Stimulated activated CD8-positive, alpha-beta memory T cell treated with anti-CD3 and anti-CD28 coated beads, Interleukin-4, amount 100 ng/mL, for 1 hour (primary cell): ENCODE measurements at regions not wholly inside any gene's neighbourhood (a gene's known extent, or its start where the extent isn't known, plus 50 kb on each side); places are given as distances from the start of the nearest gene placed in this dataset.
"Not testable (repeated sequence)": the region's sequence is repeated elsewhere in the genome, so short reads cannot be mapped to it uniquely, and the experiment has no call there.

Experiments used
- DNase-seq, 2 donors: peaks; one replicate each; pipeline ENCODE4 v3.0.0-alpha.2; 2020; ENCODE audit warnings: low read depth in 2 of 2, low spot score in 1 of 2

- DNase-seq: no peak
Observed at GRCh38 chr2:129374452-129374851, 605.0 kb upstream of the RAB6C start.

GRCh38 chr2:129375632-129376425, 603.6 kb upstream of the RAB6C start:
- no peak for DNase-seq

GRCh38 chr2:129376426-129377077, 602.9 kb upstream of the RAB6C start:
- no peak for DNase-seq

- DNase-seq: no peak
Observed at GRCh38 chr2:129377078-129377469, 602.4 kb upstream of the RAB6C start.

GRCh38 chr2:129378186-129378585, 601.3 kb upstream of the RAB6C start:
- no peak for DNase-seq

GRCh38 chr2:129379411-129379810, 600.1 kb upstream of the RAB6C start:
- no peak for DNase-seq

GRCh38 chr2:129381789-129382188, 597.7 kb upstream of the RAB6C start:
- no peak for DNase-seq

GRCh38 chr2:129388870-129389269, 590.6 kb upstream of the RAB6C start:
- DNase-seq: no peak

- no peak for DNase-seq
Observed at GRCh38 chr2:129393816-129394215, 585.6 kb upstream of the RAB6C start.

- DNase-seq: no peak
Observed at GRCh38 chr2:129396980-129397599, 582.4 kb upstream of the RAB6C start.

- DNase-seq: no peak
Observed at GRCh38 chr2:129400826-129401225, 578.6 kb upstream of the RAB6C start.

- no peak for DNase-seq
Observed at GRCh38 chr2:129402076-129402475, 577.4 kb upstream of the RAB6C start.

GRCh38 chr2:129404000-129404685, 575.3 kb upstream of the RAB6C start:
- DNase-seq: no peak

- DNase-seq: no peak
Observed at GRCh38 chr2:129408570-129408969, 570.9 kb upstream of the RAB6C start.

- DNase-seq: not testable (repeated sequence)
Observed at GRCh38 chr2:129417041-129417440, 562.4 kb upstream of the RAB6C start.

GRCh38 chr2:129422028-129422427, 557.4 kb upstream of the RAB6C start:
- no peak for DNase-seq

- no peak for DNase-seq
Observed at GRCh38 chr2:129428086-129428660, 551.3 kb upstream of the RAB6C start.

GRCh38 chr2:129430911-129431310, 548.6 kb upstream of the RAB6C start:
- DNase-seq: no peak

GRCh38 chr2:129431881-129432280, 547.6 kb upstream of the RAB6C start:
- no peak for DNase-seq

GRCh38 chr2:129436809-129437208, 542.7 kb upstream of the RAB6C start:
- no peak for DNase-seq

GRCh38 chr2:129437725-129438124, 541.7 kb upstream of the RAB6C start:
- no peak for DNase-seq
